HEK293 (cell line): ENCODE measurements at regions not wholly inside any gene's neighbourhood (a gene's known extent, or its start where the extent isn't known, plus 50 kb on each side); places are given as distances from the start of the nearest gene placed in this dataset.

ENCODE experiments used
- GFI1B ChIP-seq: fragments of 450-650 bp; formaldehyde crosslinking; IDR thresholded peaks from 2 replicates; pipeline ENCODE4 v1.5.1; 2016; ENCODE audit warnings: missing biosample characterization, missing genetic modification characterization
- GLI2 ChIP-seq: fragments of 450-650 bp; formaldehyde crosslinking; IDR thresholded peaks from 2 replicates; pipeline ENCODE4; 2017; ENCODE audit warnings: missing biosample characterization, missing genetic modification characterization, low read depth, borderline replicate concordance
- GLIS2 ChIP-seq: fragments of 450-650 bp; formaldehyde crosslinking; IDR thresholded peaks from 2 replicates; pipeline ENCODE4 v1.5.1; 2016; ENCODE audit warnings: missing biosample characterization, missing genetic modification characterization
- SALL2 ChIP-seq: fragments of 450-650 bp; formaldehyde crosslinking; IDR thresholded peaks from 2 replicates; pipeline ENCODE4 v1.5.0; 2017; ENCODE audit warnings: missing biosample characterization, mild to moderate bottlenecking, missing genetic modification characterization, borderline replicate concordance
- TCF7L2 ChIP-seq: IDR thresholded peaks from 2 replicates; pipeline ENCODE4 v1.6.1; 2011; ENCODE audit warnings: low read depth, mild to moderate bottlenecking, inconsistent platforms, low read length, moderate library complexity, borderline replicate concordance
- ZBTB17 ChIP-seq: fragments of 450-650 bp; formaldehyde crosslinking; IDR thresholded peaks from 2 replicates; pipeline ENCODE4 v1.5.1; 2016; ENCODE audit warnings: missing biosample characterization, missing genetic modification characterization
- ZBTB20 ChIP-seq: fragments of 450-650 bp; formaldehyde crosslinking; IDR thresholded peaks from 2 replicates; pipeline ENCODE4 v1.5.1; 2016; ENCODE audit warnings: missing biosample characterization, missing genetic modification characterization
- ZNF501 ChIP-seq: fragments of 450-650 bp; formaldehyde crosslinking; IDR thresholded peaks from 2 replicates; pipeline ENCODE4 v1.5.1; 2016; ENCODE audit warnings: missing biosample characterization, missing genetic modification characterization
- TF ChIP-seq, protein P1 (sequence below): fragments of 450-650 bp; formaldehyde crosslinking; IDR thresholded peaks from 2 replicates; pipeline ENCODE4 v1.5.1; 2016; ENCODE audit warnings: missing biosample characterization, missing genetic modification characterization
- TF ChIP-seq, protein P2 (sequence below): fragments of 450-650 bp; formaldehyde crosslinking; IDR thresholded peaks from 2 replicates; pipeline ENCODE4 v1.5.1; 2016; ENCODE audit warnings: missing biosample characterization, missing genetic modification characterization

DNA sequence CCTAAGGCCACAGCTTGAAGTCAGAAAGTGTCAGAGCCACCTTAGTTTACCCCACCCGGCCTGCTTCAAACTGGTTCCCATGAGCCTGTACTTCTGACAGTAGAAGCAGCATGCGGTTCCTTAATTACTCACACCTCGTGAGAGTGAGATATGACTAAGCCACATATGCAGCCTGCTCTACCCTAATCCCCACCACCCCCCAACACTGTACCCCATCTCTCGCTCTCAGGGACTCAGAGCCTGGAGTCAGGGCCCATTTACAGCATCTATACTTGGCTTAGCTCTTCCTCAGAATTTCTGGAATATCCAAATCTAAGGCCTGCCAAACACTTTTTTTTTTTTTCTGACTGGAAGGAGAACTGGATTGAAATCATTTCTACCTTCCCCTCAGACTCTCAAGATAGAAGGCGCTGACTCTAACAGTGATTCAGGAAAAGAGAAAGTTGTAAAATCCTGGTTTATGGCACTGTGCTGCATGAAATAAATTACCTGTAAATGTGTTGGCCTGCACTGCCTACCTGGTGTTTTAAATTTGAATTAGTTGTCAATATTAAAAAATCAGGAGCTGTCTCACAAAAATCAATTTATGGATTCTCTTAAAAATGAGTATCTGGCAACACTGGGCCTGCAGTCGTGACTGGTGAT lies 360.0 kb downstream of the RND3 start:
- TF ChIP-seq, protein P1, sequence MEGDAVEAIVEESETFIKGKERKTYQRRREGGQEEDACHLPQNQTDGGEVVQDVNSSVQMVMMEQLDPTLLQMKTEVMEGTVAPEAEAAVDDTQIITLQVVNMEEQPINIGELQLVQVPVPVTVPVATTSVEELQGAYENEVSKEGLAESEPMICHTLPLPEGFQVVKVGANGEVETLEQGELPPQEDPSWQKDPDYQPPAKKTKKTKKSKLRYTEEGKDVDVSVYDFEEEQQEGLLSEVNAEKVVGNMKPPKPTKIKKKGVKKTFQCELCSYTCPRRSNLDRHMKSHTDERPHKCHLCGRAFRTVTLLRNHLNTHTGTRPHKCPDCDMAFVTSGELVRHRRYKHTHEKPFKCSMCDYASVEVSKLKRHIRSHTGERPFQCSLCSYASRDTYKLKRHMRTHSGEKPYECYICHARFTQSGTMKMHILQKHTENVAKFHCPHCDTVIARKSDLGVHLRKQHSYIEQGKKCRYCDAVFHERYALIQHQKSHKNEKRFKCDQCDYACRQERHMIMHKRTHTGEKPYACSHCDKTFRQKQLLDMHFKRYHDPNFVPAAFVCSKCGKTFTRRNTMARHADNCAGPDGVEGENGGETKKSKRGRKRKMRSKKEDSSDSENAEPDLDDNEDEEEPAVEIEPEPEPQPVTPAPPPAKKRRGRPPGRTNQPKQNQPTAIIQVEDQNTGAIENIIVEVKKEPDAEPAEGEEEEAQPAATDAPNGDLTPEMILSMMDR (tag by site-specific recombination), result no peak
- TF ChIP-seq, protein P2, sequence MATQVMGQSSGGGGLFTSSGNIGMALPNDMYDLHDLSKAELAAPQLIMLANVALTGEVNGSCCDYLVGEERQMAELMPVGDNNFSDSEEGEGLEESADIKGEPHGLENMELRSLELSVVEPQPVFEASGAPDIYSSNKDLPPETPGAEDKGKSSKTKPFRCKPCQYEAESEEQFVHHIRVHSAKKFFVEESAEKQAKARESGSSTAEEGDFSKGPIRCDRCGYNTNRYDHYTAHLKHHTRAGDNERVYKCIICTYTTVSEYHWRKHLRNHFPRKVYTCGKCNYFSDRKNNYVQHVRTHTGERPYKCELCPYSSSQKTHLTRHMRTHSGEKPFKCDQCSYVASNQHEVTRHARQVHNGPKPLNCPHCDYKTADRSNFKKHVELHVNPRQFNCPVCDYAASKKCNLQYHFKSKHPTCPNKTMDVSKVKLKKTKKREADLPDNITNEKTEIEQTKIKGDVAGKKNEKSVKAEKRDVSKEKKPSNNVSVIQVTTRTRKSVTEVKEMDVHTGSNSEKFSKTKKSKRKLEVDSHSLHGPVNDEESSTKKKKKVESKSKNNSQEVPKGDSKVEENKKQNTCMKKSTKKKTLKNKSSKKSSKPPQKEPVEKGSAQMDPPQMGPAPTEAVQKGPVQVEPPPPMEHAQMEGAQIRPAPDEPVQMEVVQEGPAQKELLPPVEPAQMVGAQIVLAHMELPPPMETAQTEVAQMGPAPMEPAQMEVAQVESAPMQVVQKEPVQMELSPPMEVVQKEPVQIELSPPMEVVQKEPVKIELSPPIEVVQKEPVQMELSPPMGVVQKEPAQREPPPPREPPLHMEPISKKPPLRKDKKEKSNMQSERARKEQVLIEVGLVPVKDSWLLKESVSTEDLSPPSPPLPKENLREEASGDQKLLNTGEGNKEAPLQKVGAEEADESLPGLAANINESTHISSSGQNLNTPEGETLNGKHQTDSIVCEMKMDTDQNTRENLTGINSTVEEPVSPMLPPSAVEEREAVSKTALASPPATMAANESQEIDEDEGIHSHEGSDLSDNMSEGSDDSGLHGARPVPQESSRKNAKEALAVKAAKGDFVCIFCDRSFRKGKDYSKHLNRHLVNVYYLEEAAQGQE (tag by site-specific recombination), result no peak
- TF ChIP-seq ZNF501 (no peak), GLI2 (tag by site-specific recombination) (no peak), TCF7L2 (no peak), ZBTB17 (tag by site-specific recombination) (no peak), SALL2 (tag by site-specific recombination) (no peak), GLIS2 (tag by site-specific recombination) (no peak), GFI1B (no peak), ZBTB20 (tag by site-specific recombination) (no peak)
